Mesothelial cell of epicardium (in vitro differentiated cells): ENCODE measurements at regions not wholly inside any gene's neighbourhood (a gene's known extent, or its start where the extent isn't known, plus 50 kb on each side); places are given as distances from the start of the nearest gene placed in this dataset.

Source experiments
- DNase-seq, 2 experiments: peaks; one replicate each; pipeline ENCODE4 v3.0.0; 2021; ENCODE audit warnings: low spot score in 2 of 2; ENCODE audit not compliant: unreplicated experiment in 2 of 2
- H3K27ac Mint-ChIP-seq: 2 replicates; pipeline ENCODE4 v1.8.0; 2021; ENCODE audit warnings: mixed read lengths
- H3K27me3 Mint-ChIP-seq: 2 replicates; pipeline ENCODE4 v1.8.0; 2021; ENCODE audit warnings: low read depth, mixed read lengths
- H3K36me3 Mint-ChIP-seq: 2 replicates; pipeline ENCODE4 v1.8.0; 2021; ENCODE audit warnings: mixed read lengths
- H3K4me1 Mint-ChIP-seq: 2 replicates; pipeline ENCODE4 v1.8.0; 2021; ENCODE audit warnings: mixed read lengths
- H3K4me3 Mint-ChIP-seq: 2 replicates; pipeline ENCODE4 v1.8.0; 2021; ENCODE audit warnings: mild to moderate bottlenecking, moderate library complexity, mixed read lengths
- H3K9me3 Mint-ChIP-seq: 2 replicates; pipeline ENCODE4 v1.8.0; 2021; ENCODE audit warnings: mixed read lengths
- CTCF ChIP-seq: fragments of 200-600 bp; sonication (generic); IDR thresholded peaks from one replicate; pipeline ENCODE4 v1.5.0; 2021; ENCODE audit warnings: antibody characterized with exemption; ENCODE audit not compliant: unreplicated experiment

DNA sequence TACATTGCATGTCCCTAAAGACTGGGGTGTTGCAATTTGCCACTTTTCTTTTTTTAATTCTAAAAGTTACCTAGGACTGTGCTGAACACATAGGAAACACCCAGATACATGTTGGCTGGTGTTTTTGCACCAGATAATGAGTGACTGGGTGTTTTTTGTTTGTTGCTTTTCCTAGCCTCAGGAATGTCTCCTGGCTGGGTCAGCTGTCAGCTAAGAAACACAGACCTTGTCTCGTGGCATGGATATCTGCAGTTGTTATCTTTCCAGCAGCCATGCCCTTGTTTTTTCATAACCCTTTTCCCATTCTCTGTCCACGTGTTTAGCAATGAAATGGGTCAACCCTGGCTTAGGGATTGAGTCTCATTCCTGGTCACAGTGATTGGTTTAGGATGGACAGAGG is 433.9 kb upstream of the ZMIZ1 start:
- Mint-ChIP-seq H3K4me1 (peaks cover 25% of the 10 kb centered on the region), H3K4me3 (no peak overlapping the region), H3K36me3 (no peaks in the 10 kb centered on the region), H3K27me3 (no peaks in the 10 kb centered on the region), H3K27ac (peak overlapping the region; percentile 57), H3K9me3 (no peaks in the 10 kb centered on the region)
- no peak for DNase-seq
- no peak for TF ChIP-seq CTCF

- no peak overlapping the region for H3K27ac Mint-ChIP-seq
- peaks cover 4% of the 10 kb centered on the region for H3K9me3 Mint-ChIP-seq
- H3K36me3 Mint-ChIP-seq: no peaks in the 10 kb centered on the region
- H3K27me3 Mint-ChIP-seq: no peaks in the 10 kb centered on the region
- no peak overlapping the region for H3K4me3 Mint-ChIP-seq
- H3K4me1 Mint-ChIP-seq: peaks cover 23% of the 10 kb centered on the region
- TF ChIP-seq CTCF: no peak
- DNase-seq: no peak
These were observed 429.1 kb upstream of the ZMIZ1 start for GRCh38 chr10:78639629-78640028.

- peaks cover 12% of the 10 kb centered on the region for H3K4me1 Mint-ChIP-seq
- TF ChIP-seq CTCF: no peak
- DNase-seq: no peak
- H3K36me3 Mint-ChIP-seq: no peaks in the 10 kb centered on the region
- H3K27ac Mint-ChIP-seq: no peak overlapping the region
- no peak overlapping the region for H3K4me3 Mint-ChIP-seq
- H3K9me3 Mint-ChIP-seq: peaks cover 9% of the 10 kb centered on the region
- no peaks in the 10 kb centered on the region for H3K27me3 Mint-ChIP-seq
These were observed 427.8 kb upstream of the ZMIZ1 start for GRCh38 chr10:78640796-78641636.

GRCh38 chr10:78641693-78642092 is 427.1 kb upstream of the ZMIZ1 start:
- DNase-seq: no peak
- H3K27me3 Mint-ChIP-seq: no peaks in the 10 kb centered on the region
- no peak overlapping the region for H3K27ac Mint-ChIP-seq
- TF ChIP-seq CTCF: no peak
- H3K36me3 Mint-ChIP-seq: no peaks in the 10 kb centered on the region
- no peak overlapping the region for H3K4me3 Mint-ChIP-seq
- peaks cover 12% of the 10 kb centered on the region for H3K4me1 Mint-ChIP-seq
- peaks cover 9% of the 10 kb centered on the region for H3K9me3 Mint-ChIP-seq

DNA sequence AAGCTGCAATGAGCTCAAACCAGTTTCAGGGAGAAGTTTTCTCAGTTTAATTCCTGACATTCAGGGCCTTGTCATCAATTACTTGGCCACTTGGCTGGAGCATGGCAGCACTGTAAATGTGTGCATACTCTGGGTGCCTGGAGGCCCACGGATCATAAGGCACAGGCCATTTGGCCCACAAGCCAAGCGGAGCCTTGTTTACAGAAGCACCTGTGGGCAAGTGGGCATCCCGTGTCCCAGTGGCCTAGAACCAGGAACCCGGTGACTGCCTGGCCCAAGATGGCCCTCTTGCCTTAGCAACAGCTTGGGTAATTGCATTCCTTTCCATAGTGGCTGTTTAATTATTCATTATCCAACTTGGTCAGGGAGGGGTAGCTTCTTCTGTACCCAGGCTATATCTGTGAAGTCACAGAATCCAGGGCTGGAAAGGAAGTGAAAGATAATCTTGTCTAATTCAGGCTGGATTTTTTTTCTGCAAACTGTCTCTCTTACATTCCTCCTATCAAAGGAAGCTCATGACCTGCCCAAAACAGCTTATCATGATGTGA is 426.4 kb upstream of the ZMIZ1 start:
- H3K4me3 Mint-ChIP-seq: no peak overlapping the region
- no peaks in the 10 kb centered on the region for H3K36me3 Mint-ChIP-seq
- H3K27ac Mint-ChIP-seq: no peak overlapping the region
- H3K4me1 Mint-ChIP-seq: peaks cover 12% of the 10 kb centered on the region
- H3K27me3 Mint-ChIP-seq: no peaks in the 10 kb centered on the region
- DNase-seq: no peak
- no peak for TF ChIP-seq CTCF
- H3K9me3 Mint-ChIP-seq: peaks cover 9% of the 10 kb centered on the region
